GM18507 (cell line): ENCODE measurements at regions not wholly inside any gene's neighbourhood (a gene's known extent, or its start where the extent isn't known, plus 50 kb on each side); places are given as distances from the start of the nearest gene placed in this dataset.
A peak's percentile ranks its signal among the peaks of the same experiment; 100 is the strongest.

Experiments
- DNase-seq: peaks from one replicate; pipeline ENCODE4 v3.0.0; 2011; ENCODE audit warnings: low read depth; ENCODE audit not compliant: insufficient read length; ENCODE audit errors: extremely low spot score
- FAIRE-seq: peaks from 2 replicates; lab custom pipeline; 2011; peaks lifted over from hg19 to GRCh38; lab: Jason Lieb, UNC

GRCh38 chr10:14399641-14400040 lies 68.9 kb upstream of the FRMD4A start:
- DNase-seq (no peak), FAIRE-seq (no peak)

- DNase-seq (no peak), FAIRE-seq (no peak)
These were observed 66.3 kb upstream of the FRMD4A start for GRCh38 chr10:14397066-14397465.

- FAIRE-seq (no peak), DNase-seq (no peak)
These were observed 65.8 kb upstream of the FRMD4A start for GRCh38 chr10:14396411-14397048.

GRCh38 chr10:14394179-14394578 lies 63.5 kb upstream of the FRMD4A start:
- FAIRE-seq: no peak
- DNase-seq: no peak

- DNase-seq (no peak), FAIRE-seq (no peak)
These were observed 60.6 kb upstream of the FRMD4A start for GRCh38 chr10:14391342-14391741.

- DNase-seq: peak; percentile 25
- peak; percentile 87 for FAIRE-seq
These were observed 59.4 kb upstream of the FRMD4A start for GRCh38 chr10:14389981-14390590.

- no peak for FAIRE-seq
- DNase-seq: no peak
These were observed 55.2 kb upstream of the FRMD4A start for GRCh38 chr10:14385596-14386593.

GRCh38 chr10:14384915-14385314 lies 54.2 kb upstream of the FRMD4A start:
- DNase-seq (no peak), FAIRE-seq (peak; percentile 51)

GRCh38 chr10:14384116-14384730 lies 53.5 kb upstream of the FRMD4A start:
- FAIRE-seq (peak; percentile 49), DNase-seq (no peak)

GRCh38 chr10:14383266-14383665 lies 52.5 kb upstream of the FRMD4A start:
- DNase-seq: no peak
- FAIRE-seq: no peak

- no peak for DNase-seq
- no peak for FAIRE-seq
These were observed 51.8 kb upstream of the FRMD4A start for GRCh38 chr10:14382531-14382930.

- FAIRE-seq: peak; percentile 49
- DNase-seq: no peak
These were observed 51.3 kb upstream of the FRMD4A start for GRCh38 chr10:14382022-14382421.

- FAIRE-seq (peak; percentile 15), DNase-seq (no peak)
These were observed 50.8 kb upstream of the FRMD4A start for GRCh38 chr10:14381475-14381874.

GRCh38 chr10:14380746-14381145 lies 50.0 kb upstream of the FRMD4A start:
- DNase-seq (no peak), FAIRE-seq (no peak)
